RPMI8226 (cell line): ENCODE measurements at regions not wholly inside any gene's neighbourhood (a gene's known extent, or its start where the extent isn't known, plus 50 kb on each side); places are given as distances from the start of the nearest gene placed in this dataset.
A peak's percentile ranks its signal among the peaks of the same experiment; 100 is the strongest.
"Not testable (repeated sequence)": the region's sequence is repeated elsewhere in the genome, so short reads cannot be mapped to it uniquely, and the experiment has no call there.

Source experiments
- DNase-seq: peaks from one replicate; pipeline ENCODE4 v3.0.0-alpha.2; 2015

DNA sequence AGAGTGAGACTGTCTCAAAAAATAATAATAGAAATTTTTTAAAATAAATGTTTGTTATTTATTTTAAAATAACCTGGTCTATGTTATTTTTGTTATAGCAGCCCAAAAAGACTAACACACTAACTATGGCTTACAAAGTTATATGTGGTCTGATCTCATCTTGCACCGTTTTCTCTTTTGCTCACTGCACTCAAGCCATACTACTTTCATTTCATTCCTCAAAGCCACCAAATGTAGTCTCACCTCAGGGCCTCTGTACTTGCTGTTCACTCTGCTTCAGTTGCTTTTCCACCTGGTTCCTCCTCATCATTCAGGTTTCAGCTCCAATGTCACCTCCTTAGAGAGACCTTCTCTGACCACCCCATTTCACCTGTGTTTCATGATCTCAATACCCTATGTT, 55.2 kb upstream of the MDM1 start:
- DNase-seq = no peak

DNA sequence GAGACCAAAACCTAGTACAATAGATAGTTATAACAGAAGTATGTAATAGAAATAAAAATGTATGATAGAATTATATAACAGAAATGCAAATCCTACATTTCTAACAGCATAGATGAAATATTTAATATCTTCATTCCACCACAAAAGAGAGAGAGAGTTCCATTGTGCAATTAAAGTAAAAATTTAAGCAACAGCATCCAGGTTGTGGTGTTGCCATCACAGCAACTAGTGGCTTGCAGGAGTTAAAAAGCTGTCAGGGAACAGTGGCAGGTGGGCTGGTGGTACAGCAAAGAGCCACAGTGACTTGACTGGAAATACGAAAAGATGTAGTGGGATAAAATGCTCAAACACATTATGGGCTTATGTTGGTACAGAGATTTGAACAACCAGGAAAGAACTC, 57.1 kb upstream of the MDM1 start:
- no peak for DNase-seq

DNA sequence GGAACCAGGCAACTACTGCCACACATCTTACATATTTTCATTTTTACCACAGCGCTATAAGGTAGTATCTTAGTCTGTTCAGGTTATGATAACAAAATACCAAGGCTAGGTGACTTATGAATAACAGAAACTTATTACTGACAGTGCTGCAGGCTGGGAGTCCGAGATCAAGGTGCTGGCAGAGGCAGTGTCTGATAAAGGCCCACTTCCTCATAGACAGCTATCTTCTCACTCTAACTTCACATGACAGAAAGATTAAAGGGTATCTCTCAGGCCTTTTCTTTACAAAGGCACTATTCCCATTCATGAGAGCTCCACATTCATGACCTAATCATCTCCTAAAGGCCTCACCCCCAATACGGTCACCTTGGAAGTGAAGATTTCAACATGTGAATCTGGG, 59.8 kb upstream of the MDM1 start:
- DNase-seq = no peak

DNA sequence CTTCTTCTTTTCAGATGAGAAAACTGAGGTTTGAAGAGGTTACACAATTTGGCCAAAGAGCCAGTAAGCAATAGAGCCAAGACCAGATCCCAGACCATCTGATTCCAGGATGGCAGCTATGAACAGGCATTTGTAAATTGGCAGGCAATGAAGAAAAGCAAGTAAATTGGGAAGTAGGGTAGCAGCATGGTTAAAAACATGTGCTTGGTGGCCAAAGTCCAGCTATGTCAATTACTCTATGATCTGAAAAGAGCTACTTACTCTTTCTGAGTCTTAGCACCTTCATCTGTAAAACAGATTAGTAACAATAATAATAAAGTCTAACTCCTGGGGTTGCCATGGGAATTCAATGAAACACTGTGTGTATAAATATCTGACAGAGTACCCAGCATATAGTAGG, 60.2 kb upstream of the MDM1 start:
- no peak for DNase-seq

DNA sequence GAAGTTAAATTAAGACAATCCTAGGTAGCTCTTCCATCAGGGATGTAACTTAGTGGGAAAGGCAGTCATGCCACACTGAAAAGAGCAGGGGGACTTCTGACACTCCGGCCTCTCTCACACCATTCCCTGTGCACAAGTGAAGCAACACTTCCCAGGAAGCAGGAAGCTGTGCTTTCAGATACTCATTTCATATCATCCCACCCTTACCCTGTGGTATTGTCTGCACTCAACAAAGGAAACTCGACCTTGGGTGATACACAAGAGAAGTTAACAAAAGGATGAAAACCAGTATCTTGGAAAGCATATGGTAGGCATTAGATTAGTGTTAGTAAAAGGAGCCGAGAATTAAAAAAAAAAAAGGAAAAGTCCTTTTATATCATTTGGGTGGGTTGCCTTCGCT, 61.3 kb upstream of the MDM1 start:
- no peak for DNase-seq

DNA sequence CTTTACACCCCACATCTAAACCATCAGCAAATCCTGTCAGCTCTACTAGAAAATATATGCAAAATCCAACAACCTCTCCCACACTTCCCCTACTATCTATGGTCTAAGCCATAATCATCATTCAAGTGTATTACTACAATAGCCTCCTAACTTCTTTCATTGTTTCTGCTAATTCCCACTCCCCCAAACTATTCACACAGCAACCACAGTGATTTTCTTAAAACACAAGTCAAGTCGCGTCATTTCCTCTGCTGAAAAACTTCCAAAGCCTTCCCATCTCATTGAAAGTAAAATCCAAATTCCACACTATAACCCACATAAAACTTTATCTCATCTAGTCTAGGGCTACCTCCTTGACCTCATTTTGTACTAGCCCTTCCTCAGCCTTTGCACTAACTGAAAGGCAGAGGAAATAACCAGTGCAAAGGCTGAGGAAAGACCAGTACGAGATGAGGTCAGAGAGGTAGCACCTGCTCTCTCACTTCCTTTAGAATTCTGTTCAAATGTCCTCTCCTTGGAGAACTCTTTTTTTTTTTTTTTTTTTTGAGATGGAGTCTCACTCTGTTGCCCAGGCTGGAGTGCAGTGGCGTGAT, 65.5 kb upstream of the MDM1 start:
- no peak for DNase-seq

DNA sequence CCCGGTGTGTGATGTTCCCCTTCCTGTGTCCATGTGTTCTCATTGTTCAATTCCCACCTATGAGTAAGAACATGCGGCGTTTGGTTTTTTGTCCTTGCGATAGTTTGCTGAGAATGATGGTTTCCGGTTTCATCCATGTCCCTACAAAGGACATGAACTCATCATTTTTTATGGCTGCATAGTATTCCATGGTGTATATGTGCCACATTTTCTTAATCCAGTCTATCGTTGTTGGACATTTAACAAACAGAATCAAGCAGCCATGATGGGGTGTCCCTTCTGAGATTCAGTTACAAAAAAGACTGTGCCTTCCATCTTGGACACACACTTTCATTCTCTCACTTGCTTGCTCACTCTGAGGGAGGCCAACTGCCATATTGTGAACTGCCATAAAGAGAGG, 66.5 kb upstream of the MDM1 start:
- DNase-seq = not testable (repeated sequence)

DNA sequence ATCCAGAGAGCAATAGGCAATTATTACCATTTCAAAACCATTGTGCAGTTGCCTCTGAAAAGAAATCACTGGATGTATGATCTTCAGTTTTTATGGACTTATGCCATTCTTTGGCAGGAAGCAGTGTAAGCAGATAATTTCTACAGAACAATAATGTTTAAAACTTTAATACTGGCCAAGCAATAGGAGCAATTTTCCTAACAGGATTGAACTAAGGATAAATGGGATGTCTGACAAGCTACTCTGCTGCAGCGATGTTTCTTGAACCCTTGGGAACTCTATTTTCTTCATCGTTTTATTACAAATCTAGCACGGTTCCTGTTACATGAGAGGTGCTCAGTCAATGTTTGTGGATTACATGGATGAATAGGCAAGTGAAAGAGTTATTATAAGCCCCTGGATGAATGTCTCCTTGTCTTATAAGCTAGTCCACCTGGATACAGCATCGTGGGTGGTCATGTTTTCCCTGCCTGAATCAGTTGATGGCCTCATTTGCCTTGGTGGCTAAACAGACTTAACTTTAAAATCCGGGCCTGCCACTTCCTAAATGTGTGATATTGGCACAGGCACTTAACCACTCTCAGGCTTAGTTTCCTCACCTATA, 68.2 kb upstream of the MDM1 start:
- no peak for DNase-seq

DNA sequence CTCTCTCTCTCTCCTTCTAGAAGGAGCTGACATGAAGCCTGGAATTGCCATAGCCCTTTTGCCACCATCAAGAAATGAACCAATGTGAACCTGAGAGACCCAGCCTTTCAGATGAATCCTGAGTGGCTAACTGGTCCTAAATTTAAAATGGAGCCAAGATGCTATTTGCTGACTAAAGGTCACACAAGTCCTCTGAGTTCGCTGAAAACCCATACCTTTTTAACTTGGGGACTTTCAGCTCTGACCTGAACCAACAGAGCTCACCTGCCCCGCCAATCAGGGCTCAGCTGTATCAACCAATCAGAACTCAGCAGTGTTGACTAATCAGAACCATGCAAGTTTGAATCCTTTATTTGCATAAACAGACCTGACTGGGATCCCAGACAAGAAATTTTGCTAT, 70.3 kb upstream of the MDM1 start:
- no peak for DNase-seq

DNA sequence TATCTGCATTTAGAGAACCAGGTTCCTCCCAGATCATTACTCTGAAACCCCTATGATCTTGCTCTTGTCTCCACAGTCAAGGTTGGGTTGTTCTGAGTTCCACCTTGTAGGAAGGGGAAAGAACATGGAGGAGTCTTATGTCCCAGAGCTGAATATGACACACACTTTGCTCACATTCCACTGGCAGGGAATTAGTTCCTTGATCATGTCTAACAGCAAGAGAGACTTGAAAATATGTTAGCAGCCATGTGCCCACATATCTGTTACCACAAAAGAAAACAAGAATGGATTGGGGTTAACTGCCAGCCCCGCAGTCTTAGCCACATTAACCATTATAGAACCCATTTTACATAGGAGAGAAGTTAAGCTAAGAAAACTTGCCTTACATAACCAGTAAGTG, 71.1 kb upstream of the MDM1 start:
- DNase-seq = no peak

DNA sequence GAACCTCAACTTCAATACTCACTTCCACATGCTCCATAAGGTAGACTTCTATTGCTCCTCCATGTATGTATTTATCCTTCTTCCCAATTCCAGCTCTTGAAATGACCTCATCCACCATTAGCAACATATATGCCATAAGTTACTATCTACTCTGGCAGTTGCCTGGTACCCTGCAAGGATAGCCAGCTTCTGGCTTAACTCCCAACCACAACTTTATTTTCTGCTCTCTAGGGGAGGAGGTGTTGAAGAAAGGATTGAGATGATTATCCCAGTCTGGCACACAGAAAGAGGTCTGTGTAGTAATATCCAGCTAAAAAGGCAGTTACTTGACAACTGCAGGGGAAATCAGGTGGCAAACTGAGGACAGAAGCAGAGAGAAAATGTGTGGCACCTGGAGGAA, 71.5 kb upstream of the MDM1 start:
- DNase-seq = no peak

DNA sequence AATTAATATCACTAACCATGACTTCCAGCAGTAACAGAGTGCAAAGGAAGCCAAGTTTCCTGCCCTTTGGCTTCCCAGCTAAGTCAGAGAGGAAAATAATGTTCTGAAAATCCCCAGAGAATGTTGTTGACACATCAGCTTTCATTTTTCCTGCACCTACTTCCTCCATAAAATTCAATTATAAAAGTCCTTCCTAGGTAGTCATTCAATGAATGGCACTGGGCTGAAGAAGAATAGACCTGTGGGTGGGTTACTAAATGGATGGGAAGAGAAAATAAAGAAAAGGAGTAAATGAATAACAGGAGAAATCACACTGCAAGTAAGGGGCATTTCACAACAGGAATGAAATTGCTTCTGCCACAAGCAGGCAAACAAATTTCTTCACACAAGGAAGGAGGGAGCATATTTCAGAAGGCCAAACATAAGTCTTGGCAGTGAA, 73.2 kb upstream of the MDM1 start:
- DNase-seq = no peak

DNA sequence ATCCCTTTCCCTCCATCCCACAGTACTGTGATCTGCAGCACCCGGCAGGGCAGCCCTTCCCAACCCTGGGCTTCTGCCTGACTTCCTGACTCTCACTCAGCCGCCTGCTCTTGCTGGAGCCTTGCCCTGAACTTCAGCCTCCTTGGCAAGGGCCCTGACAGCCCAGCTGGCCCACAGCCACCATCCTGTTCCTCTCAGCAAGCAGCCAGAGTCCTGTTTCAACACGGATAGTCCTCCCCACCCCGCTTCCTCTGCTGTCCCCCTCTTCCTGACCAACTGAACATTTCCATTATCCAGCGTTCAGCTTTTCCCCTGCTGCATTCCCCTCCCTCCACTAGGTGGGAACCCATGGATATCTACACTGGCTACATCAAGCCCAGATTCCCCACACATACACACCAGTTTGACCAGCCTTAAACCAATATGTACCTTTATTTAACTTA, 74.0 kb upstream of the MDM1 start:
- DNase-seq = peak; percentile 7

DNA sequence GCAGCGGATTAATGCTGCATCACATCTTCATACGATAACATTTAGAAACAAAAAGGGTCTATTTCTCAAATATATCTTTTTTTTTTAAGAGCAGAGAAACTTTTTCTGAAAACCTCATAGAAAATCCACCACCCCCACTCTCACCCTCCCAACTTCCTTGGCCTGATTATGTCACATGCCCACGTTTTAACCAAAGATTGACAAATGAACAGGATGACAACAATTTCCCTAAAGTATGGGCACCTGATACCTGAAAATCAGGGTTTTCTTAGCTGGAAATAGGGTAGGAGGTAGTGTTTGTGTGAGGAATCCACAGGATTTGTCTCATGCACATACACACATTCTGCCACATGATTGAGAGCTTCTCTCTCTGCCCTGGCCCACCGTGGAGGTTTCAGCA, 74.7 kb upstream of the MDM1 start:
- DNase-seq = no peak

DNA sequence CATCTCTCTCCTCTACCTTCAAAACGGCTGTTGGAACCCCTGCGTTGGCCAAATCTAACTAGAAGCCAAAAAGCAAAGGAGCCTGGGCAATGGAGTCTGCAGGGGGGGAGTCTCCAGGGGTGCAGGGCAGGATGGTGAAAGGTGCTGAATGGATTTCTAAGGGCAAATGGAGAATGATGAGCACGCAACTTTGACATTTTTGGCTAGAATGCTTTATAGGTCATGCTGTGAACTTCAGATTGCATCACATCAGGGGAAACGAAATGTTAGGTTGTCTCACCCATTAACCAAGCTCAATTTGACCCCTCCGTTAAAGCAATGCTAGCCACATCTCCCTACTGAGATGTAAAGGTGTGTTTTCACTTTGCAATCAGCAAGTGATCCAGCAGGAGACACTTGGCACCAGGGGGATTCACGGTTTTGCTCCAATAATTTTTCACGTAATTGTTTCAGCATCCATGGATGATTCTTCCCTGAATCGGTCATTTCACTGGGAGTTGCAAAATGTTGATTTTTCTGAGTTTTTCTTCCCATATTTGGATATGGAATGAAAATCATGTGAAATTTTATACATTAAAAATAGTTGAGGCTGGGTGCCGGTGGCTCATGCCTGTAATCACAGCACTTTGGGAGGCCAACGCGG, 78.0 kb upstream of the MDM1 start:
- DNase-seq = no peak

DNA sequence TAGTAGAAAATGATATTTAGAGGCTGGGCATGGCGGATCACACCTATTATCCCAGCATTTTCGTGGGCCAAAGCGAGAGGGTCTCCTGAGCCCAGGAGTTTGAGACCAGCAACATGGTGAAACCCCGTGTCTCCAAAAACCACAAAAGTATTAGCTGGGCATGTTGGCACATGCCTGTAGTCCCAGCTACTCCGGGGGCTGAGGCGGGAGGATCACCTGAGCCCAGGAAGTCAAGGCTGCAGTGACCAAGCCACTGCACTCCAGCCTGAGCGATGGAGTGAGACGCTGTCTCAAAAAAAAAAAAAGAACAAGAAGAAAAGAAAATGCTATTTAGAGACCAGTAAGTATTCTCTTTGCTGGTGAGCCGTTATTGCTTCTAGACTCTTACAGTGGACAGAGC, 79.2 kb upstream of the MDM1 start:
- no peak for DNase-seq

DNA sequence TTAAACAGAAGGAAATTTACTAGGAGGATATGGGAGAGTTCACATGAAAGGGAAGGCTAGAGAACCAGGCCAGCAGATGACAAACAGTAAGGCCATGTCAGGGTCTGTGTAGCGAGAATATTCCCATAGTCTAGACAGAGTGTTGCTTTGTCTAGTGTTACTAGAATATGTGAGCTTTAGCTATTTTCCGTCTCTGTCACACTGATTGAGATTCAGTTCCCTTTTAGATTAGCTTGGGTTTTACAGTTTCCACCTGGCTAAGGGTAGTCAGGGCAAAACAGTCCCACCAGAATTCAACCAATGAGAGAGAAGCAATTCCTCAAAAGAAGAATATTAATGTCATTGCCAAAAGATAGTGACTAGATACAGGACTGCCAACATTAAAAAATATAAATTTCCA, 82.8 kb upstream of the MDM1 start:
- DNase-seq = no peak

DNA sequence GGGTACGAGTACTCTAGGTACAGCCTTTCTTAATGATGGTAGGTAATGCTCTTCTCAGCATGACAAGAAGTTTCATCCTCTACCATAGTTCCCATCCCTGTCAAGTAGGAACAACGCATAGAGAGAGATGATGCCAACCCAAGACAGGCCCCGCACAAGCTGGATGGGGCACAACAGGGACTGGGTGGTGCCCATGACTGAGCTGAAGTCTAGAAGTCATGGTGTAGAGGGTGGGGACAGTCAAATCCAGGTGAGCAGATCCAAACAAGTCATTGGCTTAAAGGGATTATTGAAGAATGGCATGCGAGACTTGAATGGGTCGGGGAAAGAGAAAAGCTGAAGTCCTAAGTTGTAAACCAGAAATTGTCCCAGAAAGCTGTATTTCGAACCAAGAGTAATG, 84.2 kb upstream of the MDM1 start:
- DNase-seq = no peak

DNA sequence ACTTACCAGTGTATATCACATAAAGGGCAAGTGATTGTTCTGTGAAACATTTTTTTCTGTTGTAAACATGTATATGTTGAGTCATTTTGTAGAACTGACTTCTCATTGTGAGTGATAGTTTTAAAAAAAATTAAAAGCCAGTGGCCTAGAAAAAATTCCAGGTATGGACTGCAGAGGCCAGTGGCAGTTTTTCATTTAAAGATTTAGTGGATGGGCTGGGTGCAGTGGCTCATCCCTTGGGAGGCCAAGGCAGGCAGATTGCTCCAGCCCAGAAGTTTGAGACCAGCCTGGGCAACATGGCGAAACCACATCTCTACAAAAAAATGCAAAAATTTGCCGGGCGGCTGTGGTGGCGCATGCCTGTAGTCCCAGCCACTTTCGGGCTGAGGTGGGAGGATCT, 84.7 kb upstream of the MDM1 start:
- no peak for DNase-seq

DNA sequence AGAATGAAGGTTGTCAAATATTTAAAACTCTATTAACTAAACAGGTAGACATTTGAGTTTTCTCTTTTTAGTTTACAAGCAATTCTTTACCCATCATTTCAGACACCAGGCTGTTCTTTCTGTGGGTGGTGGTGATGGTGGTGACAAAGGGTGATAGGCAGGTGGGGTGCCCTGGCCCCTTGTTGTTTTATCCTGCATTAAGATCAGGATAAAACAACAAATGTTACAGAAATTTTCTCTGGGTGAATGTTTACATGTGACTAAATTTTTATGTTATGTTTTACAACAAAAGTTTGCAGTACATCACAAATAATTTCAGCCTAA, 85.9 kb upstream of the MDM1 start:
- DNase-seq = no peak

DNA sequence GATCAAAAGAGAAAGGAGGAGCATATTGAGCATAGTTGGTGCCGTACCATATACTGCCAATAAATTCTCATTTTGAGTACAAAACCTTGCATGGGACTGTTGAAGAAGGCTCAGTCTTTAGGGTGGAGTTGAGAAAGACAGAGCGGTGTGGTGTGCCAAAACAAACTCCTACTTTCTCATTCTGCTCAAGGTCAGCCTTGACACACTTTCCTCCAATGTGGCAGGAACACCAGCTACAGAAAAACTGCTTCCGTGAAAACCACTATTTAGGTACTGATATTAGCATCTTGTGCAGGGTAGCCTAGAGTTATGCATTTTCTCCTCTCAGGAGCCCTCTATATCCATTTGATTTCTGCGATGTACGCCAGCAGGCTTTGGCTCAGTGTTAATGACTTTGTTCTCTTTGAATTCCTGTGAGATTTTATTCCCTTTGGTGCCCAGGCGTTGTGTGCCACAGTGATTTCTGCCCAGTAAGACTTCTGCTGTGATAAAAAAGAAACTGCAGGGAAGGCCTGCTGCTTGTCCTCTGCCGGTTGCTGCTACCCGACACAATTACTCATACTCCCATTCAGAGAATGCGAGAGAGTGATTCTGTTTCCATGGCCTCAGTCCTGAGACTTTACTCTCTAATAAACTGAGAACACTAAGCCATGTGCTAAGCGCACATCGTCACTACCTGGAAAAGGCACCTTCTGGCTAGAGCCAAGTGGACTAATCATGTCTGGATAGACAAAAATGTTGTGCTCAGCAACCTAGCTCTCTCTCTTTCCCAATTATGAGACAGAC, 88.3 kb upstream of the MDM1 start:
- no peak for DNase-seq

DNA sequence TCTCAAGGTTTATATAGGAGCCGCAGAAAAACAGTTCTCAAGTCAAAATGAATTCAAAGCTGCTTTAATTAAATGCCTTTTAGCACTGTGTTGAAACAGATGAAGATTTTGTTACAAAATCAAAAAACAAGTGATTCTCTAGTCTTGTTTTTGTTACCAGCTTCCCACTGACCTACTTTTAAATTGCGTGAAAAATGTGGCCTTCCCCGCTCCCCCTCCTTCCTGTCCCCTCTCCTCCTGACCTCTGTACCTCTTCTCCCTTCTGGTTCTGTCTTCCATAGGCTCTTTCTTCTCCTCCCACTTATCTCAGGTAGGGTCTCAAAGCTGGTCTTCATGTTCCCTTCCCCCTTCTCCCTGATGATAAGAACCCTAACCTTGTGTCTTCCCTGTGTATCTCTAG, 90.0 kb upstream of the MDM1 start:
- no peak for DNase-seq

DNA sequence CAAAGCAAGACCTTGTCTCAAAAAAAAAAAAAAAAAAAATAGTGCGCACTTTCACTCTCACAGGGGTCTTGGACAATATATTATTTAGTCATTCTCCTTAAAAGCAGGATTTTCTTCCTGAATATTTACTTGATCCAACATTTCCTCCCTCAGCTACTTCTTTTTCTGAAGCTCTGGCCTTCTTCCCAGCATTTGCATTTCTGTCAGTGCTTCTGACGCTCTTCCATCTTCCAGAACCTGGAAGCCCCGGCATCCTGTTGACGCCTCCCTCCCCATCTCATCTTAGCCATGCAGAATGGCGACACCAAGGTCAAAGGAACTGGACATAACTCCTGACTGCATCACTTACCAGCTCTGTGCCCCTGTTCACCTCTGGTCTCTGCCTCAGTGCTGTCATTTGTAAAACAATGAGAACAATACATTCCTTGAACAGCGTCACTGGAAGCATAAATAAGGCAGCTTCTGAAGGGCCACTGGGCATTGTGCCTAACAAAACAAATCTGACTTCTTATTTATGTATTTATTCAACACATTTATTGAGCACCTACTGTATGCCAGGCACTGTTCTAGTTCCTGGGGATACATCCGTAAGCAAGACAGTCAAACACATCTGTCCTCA, 90.9 kb upstream of the MDM1 start:
- DNase-seq = no peak

DNA sequence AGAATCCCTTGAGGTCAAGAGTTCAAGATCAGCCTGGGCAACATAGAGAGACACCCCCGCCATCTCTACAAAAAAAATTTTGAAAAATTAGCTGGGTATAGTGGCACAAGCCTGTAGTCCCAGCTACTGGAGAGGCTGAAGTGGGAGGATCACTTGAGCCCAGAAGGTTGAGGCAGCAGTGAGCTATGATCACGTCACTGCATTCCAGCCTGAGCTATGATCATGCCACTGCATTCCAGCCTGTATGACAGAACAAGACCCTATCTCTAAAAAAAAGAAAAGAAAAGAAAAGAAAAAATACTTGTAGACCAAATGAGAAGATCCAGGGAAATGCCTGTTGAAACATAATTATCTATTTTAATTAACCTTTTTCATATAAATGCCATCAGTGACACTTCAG, 93.8 kb upstream of the MDM1 start:
- no peak for DNase-seq
